Trophoblast cell (in vitro differentiated cells and primary cell): ENCODE measurements at regions not wholly inside any gene's neighbourhood (a gene's known extent, or its start where the extent isn't known, plus 50 kb on each side); places are given as distances from the start of the nearest gene placed in this dataset.

Experiments used
- DNase-seq, 2 donors: peaks; one replicate each; pipeline ENCODE4 v3.0.0-alpha.2; 2016
- H2AFZ ChIP-seq: 2 replicates; pipeline ENCODE4 v1.6.1; 2013; ENCODE audit warnings: low read length, moderate library complexity, mild to moderate bottlenecking; ENCODE audit not compliant: insufficient read depth, poor library complexity
- H2AK5ac ChIP-seq: 2 replicates; pipeline ENCODE4 v1.6.1; 2013; ENCODE audit warnings: mild to moderate bottlenecking, low read length
- H2BK120ac ChIP-seq: 2 replicates; pipeline ENCODE4 v1.6.1; 2013; ENCODE audit warnings: low read length, mild to moderate bottlenecking, moderate library complexity; ENCODE audit not compliant: insufficient read depth, poor library complexity
- H2BK12ac ChIP-seq: 2 replicates; pipeline ENCODE4 v1.6.1; 2013; ENCODE audit warnings: mild to moderate bottlenecking, low read length, moderate library complexity
- H2BK5ac ChIP-seq: 2 replicates; pipeline ENCODE4 v1.6.1; 2013; ENCODE audit warnings: low read length, low read depth, moderate library complexity, mild to moderate bottlenecking; ENCODE audit not compliant: poor library complexity
- H3K14ac ChIP-seq: 2 replicates; pipeline ENCODE4 v1.6.1; 2013; ENCODE audit warnings: mild to moderate bottlenecking, low read length
- H3K18ac ChIP-seq: 2 replicates; pipeline ENCODE4 v1.6.1; 2013; ENCODE audit warnings: mild to moderate bottlenecking, low read length
- H3K23ac ChIP-seq: 2 replicates; pipeline ENCODE4 v1.6.1; 2013; ENCODE audit warnings: low read length
- H3K27ac ChIP-seq: 2 replicates; pipeline ENCODE4 v1.5.1; 2013; ENCODE audit warnings: low read depth, mild to moderate bottlenecking, inconsistent platforms, low read length, moderate library complexity
- H3K27me3 ChIP-seq: 2 replicates; pipeline ENCODE4 v1.6.1; 2013; ENCODE audit warnings: inconsistent platforms, mild to moderate bottlenecking, low read length, moderate library complexity; ENCODE audit not compliant: insufficient read depth
- H3K36me3 ChIP-seq, 2 experiments: 1 replicate in 1 of 2; 2 replicates in 1 of 2; pipeline ENCODE4 v1.6.1; 2013; ENCODE audit warnings: low read length in 2 of 2, mild to moderate bottlenecking in 2 of 2, moderate library complexity in 1 of 2; ENCODE audit not compliant: insufficient read depth in 2 of 2, control insufficient read depth in 1 of 2
- H3K4ac ChIP-seq: 2 replicates; pipeline ENCODE4 v1.6.1; 2013; ENCODE audit warnings: low read depth, mild to moderate bottlenecking, low read length, moderate library complexity
- H3K4me1 ChIP-seq, 2 experiments: 1 replicate in 1 of 2; 2 replicates in 1 of 2; pipeline ENCODE4 v1.6.1; 2013; ENCODE audit warnings: low read length in 2 of 2, mild to moderate bottlenecking in 2 of 2, moderate library complexity in 1 of 2; ENCODE audit not compliant: insufficient read depth in 2 of 2, control insufficient read depth in 1 of 2
- H3K4me2 ChIP-seq: 2 replicates; pipeline ENCODE4 v1.6.1; 2013; ENCODE audit warnings: inconsistent platforms, mild to moderate bottlenecking, low read length, moderate library complexity
- H3K4me3 ChIP-seq: 2 replicates; pipeline ENCODE4 v1.5.1; 2013; ENCODE audit warnings: mild to moderate bottlenecking, low read depth, low read length, inconsistent platforms
- H3K79me1 ChIP-seq: one replicate; pipeline ENCODE4 v1.6.1; 2013; ENCODE audit warnings: low read length
- H3K79me2 ChIP-seq: 2 replicates; pipeline ENCODE4 v1.6.1; 2013; ENCODE audit warnings: low read length, mild to moderate bottlenecking; ENCODE audit not compliant: control insufficient read depth, insufficient read depth, poor library complexity
- H3K9ac ChIP-seq: 2 replicates; pipeline ENCODE4 v1.6.1; 2013; ENCODE audit warnings: mild to moderate bottlenecking, low read length
- H3K9me3 ChIP-seq: 2 replicates; pipeline ENCODE4 v1.6.1; 2013; ENCODE audit warnings: low read depth, mild to moderate bottlenecking, control low read depth, inconsistent platforms, low read length; ENCODE audit not compliant: insufficient read depth
- H4K12ac ChIP-seq: 2 replicates; pipeline ENCODE4 v1.6.1; 2013; ENCODE audit warnings: low read depth, mild to moderate bottlenecking, low read length, moderate library complexity
- H4K8ac ChIP-seq: 2 replicates; pipeline ENCODE4 v1.6.1; 2013; ENCODE audit warnings: low read depth, mild to moderate bottlenecking, low read length, moderate library complexity
- H4K91ac ChIP-seq: one replicate; pipeline ENCODE4 v1.6.1; 2013; ENCODE audit warnings: low read depth, mild to moderate bottlenecking, low read length, moderate library complexity
- WGBS: extraction: QIAGEN DNeasy Blood & Tissue Kit; methylation state at CpG from one replicate; pipeline ENCODE4 v1.1.7; 2013; ENCODE audit warnings: missing lambda C conversion rate; ENCODE audit not compliant: insufficient read length, insufficient coverage; ENCODE audit errors: extremely low coverage; 5-methylcytosine and 5-hydroxymethylcytosine counted together

- Histone ChIP-seq H3K79me2 (no peaks in the 10 kb centered on the region), H2AFZ (no peak overlapping the region), H2BK12ac (no peak overlapping the region), H2BK120ac (no peak overlapping the region), H3K79me1 (no peaks in the 10 kb centered on the region), H3K18ac (no peak overlapping the region), H3K27me3 (no peaks in the 10 kb centered on the region), H4K91ac (no peak overlapping the region), H4K12ac (no peak overlapping the region), H3K4me1 (no peaks in the 10 kb centered on the region), H3K9me3 (no peaks in the 10 kb centered on the region), H4K8ac (no peak overlapping the region), H3K4ac (no peak overlapping the region), H2AK5ac (no peak overlapping the region), H3K4me2 (no peak overlapping the region), H3K27ac (no peak overlapping the region), H3K4me3 (no peak overlapping the region), H3K36me3 (no peaks in the 10 kb centered on the region), H3K14ac (no peak overlapping the region), H3K9ac (no peak overlapping the region), H2BK5ac (no peak overlapping the region), H3K23ac (no peak overlapping the region)
- WGBS = no CpG with 5 or more reads among the region's 4 CpGs
- DNase-seq = no peak
Measured at GRCh38 chr13:104414771-104415170, 1348.6 kb upstream of the SLC10A2 start.

- no peak overlapping the region for H3K23ac ChIP-seq
- H3K9me3 ChIP-seq = no peaks in the 10 kb centered on the region
- no peak overlapping the region for H4K8ac ChIP-seq
- no peak overlapping the region for H2AK5ac ChIP-seq
- H3K4me2 ChIP-seq = no peak overlapping the region
- no peak overlapping the region for H2AFZ ChIP-seq
- no peak for DNase-seq
- WGBS = no CpG with 5 or more reads among the region's 2 CpGs
- no peaks in the 10 kb centered on the region for H3K79me2 ChIP-seq
- H3K27ac ChIP-seq = no peak overlapping the region
- no peak overlapping the region for H2BK5ac ChIP-seq
- H3K4ac ChIP-seq = no peak overlapping the region
- H2BK12ac ChIP-seq = no peak overlapping the region
- H3K36me3 ChIP-seq = no peaks in the 10 kb centered on the region
- no peaks in the 10 kb centered on the region for H3K27me3 ChIP-seq
- no peak overlapping the region for H3K14ac ChIP-seq
- no peaks in the 10 kb centered on the region for H3K79me1 ChIP-seq
- H3K9ac ChIP-seq = no peak overlapping the region
- H4K12ac ChIP-seq = no peak overlapping the region
- H3K18ac ChIP-seq = no peak overlapping the region
- no peak overlapping the region for H3K4me3 ChIP-seq
- H2BK120ac ChIP-seq = no peak overlapping the region
- no peak overlapping the region for H4K91ac ChIP-seq
- H3K4me1 ChIP-seq = no peaks in the 10 kb centered on the region
Measured at GRCh38 chr13:104414181-104414580, 1348.0 kb upstream of the SLC10A2 start.

- no peak overlapping the region for H3K18ac ChIP-seq
- H3K4ac ChIP-seq = no peak overlapping the region
- no peak overlapping the region for H3K9ac ChIP-seq
- H3K4me2 ChIP-seq = no peak overlapping the region
- no CpG with 5 or more reads among the region's 5 CpGs for WGBS
- no peak overlapping the region for H2AK5ac ChIP-seq
- no peak overlapping the region for H3K23ac ChIP-seq
- H4K12ac ChIP-seq = no peak overlapping the region
- H3K4me3 ChIP-seq = no peak overlapping the region
- H4K91ac ChIP-seq = no peak overlapping the region
- H3K4me1 ChIP-seq = no peaks in the 10 kb centered on the region
- no peak overlapping the region for H2BK12ac ChIP-seq
- no peaks in the 10 kb centered on the region for H3K9me3 ChIP-seq
- H2BK5ac ChIP-seq = no peak overlapping the region
- H4K8ac ChIP-seq = no peak overlapping the region
- no peak for DNase-seq
- no peak overlapping the region for H3K27ac ChIP-seq
- no peaks in the 10 kb centered on the region for H3K79me2 ChIP-seq
- H3K79me1 ChIP-seq = no peaks in the 10 kb centered on the region
- H3K36me3 ChIP-seq = no peaks in the 10 kb centered on the region
- H2BK120ac ChIP-seq = no peak overlapping the region
- H2AFZ ChIP-seq = no peak overlapping the region
- no peak overlapping the region for H3K14ac ChIP-seq
- no peaks in the 10 kb centered on the region for H3K27me3 ChIP-seq
Measured at GRCh38 chr13:104411141-104411765, 1345.0 kb upstream of the SLC10A2 start.

- no peak for DNase-seq
- H3K4me1 ChIP-seq = no peaks in the 10 kb centered on the region
- no peak overlapping the region for H2BK120ac ChIP-seq
- H3K79me1 ChIP-seq = no peaks in the 10 kb centered on the region
- H3K36me3 ChIP-seq = no peaks in the 10 kb centered on the region
- no peak overlapping the region for H2AFZ ChIP-seq
- no peak overlapping the region for H2BK5ac ChIP-seq
- H3K27me3 ChIP-seq = no peaks in the 10 kb centered on the region
- no peak overlapping the region for H2BK12ac ChIP-seq
- H3K4me2 ChIP-seq = no peak overlapping the region
- no peak overlapping the region for H3K27ac ChIP-seq
- H3K4ac ChIP-seq = no peak overlapping the region
- no peak overlapping the region for H3K14ac ChIP-seq
- H4K8ac ChIP-seq = no peak overlapping the region
- no peak overlapping the region for H3K18ac ChIP-seq
- no peak overlapping the region for H3K4me3 ChIP-seq
- no peak overlapping the region for H4K12ac ChIP-seq
- H3K9me3 ChIP-seq = no peaks in the 10 kb centered on the region
- no peak overlapping the region for H3K9ac ChIP-seq
- H2AK5ac ChIP-seq = no peak overlapping the region
- no CpG with 5 or more reads among the region's 1 CpG for WGBS
- no peak overlapping the region for H3K23ac ChIP-seq
- no peaks in the 10 kb centered on the region for H3K79me2 ChIP-seq
- no peak overlapping the region for H4K91ac ChIP-seq
Measured at GRCh38 chr13:104408733-104409132, 1342.5 kb upstream of the SLC10A2 start.
